Stimulated activated CD4-positive, alpha-beta T cell treated with anti-CD3 and anti-CD28 coated beads, Interleukin-4, amount 100 ng/mL, for 1 hour (primary cell): ENCODE measurements at regions not wholly inside any gene's neighbourhood (a gene's known extent, or its start where the extent isn't known, plus 50 kb on each side); places are given as distances from the start of the nearest gene placed in this dataset.

Experiments used
- DNase-seq: peaks from one replicate; pipeline ENCODE4 v3.0.0-alpha.2; 2020

DNA sequence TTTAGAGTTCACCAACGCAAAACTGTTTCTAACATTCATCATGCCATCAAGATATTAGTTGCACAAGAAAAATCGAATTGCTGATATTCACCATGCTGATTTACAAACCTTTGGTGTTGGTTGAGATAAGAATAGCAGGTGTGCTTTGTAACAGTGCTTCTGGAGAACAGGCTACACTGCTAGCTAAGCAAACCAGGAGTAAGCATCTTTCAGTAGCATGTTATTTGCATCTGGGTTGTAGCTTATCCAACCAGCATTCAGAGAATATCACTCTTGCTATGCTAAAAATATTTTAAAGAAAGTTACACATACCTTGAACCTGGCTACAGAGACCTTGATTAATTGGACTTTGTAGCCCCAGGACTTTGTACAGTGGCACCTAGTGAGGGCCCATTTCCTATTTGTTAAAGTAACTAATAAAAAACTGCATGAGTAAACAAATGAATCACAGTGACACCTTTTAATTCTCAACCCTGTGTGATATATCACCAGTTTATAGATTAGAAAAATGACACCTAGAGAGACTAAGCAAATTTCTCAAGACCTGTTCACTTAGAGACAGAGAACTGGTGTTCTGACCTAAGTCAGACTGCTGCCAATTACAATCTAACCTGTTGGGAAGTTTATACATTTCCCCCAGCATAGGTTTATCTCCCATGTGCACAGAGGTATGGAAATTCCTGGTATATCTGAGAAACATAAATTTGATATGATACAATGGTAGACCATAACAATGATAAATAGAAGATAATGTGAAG lies 435.5 kb upstream of the TGFBR2 start:
- no peak for DNase-seq

GRCh38 chr3:30174357-30174756 lies 432.0 kb upstream of the TGFBR2 start:
- DNase-seq = no peak

GRCh38 chr3:30180310-30181177 lies 425.9 kb upstream of the TGFBR2 start:
- DNase-seq = no peak

- DNase-seq = no peak
Observed at GRCh38 chr3:30181178-30181465, 425.3 kb upstream of the TGFBR2 start.

- no peak for DNase-seq
Observed at GRCh38 chr3:30181581-30181980, 424.8 kb upstream of the TGFBR2 start.

DNA sequence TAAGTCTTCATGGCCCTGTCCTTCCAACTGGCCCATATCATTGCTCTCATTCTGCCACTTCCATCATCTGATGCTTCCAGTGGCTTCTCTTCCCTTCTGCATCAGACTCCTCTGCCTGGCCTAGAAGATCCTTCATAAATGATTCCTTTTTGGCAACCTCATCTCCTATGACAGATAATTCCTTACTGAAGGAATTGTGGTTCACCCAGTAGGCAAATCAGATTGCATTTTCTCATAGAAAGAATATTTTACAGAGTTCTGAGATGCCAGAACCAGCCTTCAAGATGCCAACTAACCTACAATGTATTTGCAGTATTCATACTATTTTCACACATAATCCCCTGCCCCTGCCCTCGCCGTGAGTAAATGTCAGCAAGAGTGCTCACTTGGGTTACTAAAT lies 423.0 kb upstream of the TGFBR2 start:
- no peak for DNase-seq

DNA sequence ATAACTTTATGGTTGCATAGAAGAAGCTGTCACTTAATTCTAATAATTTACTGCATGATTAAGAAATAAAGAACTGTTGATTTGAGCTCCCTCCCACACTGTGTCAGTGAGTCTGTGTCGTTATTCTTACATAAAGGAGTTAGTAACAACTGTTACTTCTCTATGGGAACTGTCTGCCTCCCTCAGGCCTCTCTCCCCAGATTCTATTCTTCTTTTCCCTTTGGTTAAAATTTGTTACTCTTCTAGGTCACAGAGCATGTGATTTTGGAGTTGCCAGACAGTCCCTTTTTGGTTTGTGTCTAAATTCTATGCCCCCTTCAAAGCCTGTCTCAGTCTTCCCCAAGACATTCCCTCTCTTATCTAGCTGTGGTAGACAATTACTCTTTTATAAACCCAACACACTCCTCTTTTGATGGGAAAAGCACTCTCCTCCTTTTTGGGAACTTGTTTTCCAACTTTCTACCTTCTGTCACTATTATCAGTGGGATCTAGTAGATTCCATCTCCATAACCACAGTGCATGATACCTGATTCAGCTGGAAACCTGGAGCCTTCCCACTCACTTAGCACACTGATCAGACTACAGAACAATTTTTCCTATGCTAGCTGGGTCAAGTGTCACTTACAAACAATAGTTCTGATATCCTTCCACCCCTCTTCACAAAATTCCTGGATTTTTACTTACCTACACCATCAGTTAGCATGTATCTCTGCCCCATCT lies 422.1 kb upstream of the TGFBR2 start:
- DNase-seq = no peak

GRCh38 chr3:30185872-30186271 lies 420.5 kb upstream of the TGFBR2 start:
- DNase-seq = no peak

DNA sequence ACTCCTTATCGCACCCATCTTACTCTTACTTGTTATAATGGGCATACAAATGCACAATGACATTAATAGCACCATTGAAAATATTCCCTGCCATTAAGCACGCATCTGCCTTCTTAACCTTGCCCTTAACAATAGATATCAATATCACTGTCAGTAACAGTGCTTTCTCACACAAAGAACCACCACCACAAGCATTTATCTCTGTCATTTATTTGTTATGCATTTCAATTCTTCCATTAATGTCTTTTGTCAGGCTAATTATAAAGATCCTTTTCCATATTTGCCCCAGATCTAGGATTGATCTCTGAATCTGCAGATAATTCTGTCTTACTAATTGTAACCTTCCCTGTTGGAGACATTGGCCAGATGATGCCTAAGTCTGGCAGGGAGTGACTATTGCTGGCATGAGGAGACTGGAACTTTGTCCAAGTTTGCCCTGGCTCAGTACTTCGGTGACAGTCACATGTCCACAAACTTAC lies 419.6 kb upstream of the TGFBR2 start:
- no peak for DNase-seq

- no peak for DNase-seq
Observed at GRCh38 chr3:30187366-30187765, 419.0 kb upstream of the TGFBR2 start.

DNA sequence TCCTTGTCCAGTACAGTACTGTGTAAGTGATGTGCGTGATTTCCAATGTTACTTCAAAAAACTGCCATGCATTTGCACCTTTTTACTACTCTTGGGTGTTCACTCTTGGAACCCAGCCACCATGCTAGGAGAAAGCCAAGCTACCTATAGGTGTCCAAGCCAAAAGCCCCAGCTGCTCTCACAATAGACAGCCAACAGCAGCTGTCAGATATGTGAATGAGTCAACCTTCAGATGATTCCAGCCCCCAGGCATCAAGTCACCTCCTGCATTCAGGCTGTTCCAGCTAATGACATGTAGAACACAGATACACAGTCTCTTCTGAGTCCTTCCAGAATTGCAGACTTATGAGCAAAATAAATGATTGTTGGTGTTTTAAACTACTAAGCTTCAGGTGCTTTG lies 417.7 kb upstream of the TGFBR2 start:
- no peak for DNase-seq

DNA sequence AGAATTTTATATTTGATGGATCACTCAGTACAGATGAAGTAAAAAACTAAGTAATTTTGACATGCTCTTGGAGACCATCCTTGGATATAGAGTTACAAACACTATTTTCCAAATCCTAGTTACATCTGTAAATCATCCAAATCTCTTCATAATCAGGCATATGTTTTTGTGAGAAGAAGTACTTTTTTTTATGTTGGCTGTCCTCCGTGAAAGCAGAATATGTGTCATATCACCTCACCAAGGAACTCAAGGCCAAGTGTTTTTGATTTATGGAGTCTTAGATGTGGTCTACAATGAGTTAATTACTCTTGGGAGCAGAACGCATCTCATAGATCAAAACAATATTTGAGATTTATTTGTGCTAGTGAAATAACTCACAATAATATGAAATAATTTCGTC lies 416.5 kb upstream of the TGFBR2 start:
- DNase-seq = no peak

DNA sequence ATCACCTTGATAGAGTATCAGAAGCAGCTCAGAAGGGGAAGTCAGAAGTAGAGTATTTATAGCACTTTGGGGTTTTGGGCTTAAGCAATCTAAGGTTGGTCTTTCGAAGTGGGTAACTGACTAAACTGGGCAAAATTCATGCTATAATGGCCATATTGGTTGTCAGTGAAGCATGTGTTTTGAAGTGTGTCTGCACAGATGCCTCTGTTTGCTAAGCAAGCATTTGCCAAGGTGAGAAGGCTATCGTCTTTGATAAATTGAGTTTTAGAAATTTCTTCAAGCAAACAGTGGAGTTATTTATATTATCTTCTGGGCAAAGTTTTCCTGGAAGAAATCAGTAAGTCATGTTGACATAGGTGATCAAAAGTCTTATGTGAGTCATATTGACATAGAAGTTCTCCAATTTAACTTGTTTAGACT lies 412.8 kb upstream of the TGFBR2 start:
- no peak for DNase-seq

DNA sequence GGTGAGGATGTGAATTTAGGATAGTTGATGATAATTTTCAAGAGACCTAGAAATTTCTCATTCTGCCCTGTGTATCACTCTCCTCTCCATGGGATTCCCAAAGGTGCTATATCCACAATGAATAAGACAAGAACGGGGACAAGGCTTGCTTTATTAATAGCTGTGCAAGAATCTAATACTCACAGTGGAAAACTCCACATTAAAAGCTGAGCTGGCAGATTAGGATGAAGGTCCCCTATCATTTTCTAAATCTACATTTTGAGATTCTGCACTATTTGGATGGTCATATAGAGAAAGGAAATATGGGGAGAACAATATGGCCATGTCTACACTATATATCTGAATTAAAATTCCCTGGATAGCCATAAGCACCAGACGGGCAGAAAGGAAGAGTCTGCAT lies 411.0 kb upstream of the TGFBR2 start:
- no peak for DNase-seq

DNA sequence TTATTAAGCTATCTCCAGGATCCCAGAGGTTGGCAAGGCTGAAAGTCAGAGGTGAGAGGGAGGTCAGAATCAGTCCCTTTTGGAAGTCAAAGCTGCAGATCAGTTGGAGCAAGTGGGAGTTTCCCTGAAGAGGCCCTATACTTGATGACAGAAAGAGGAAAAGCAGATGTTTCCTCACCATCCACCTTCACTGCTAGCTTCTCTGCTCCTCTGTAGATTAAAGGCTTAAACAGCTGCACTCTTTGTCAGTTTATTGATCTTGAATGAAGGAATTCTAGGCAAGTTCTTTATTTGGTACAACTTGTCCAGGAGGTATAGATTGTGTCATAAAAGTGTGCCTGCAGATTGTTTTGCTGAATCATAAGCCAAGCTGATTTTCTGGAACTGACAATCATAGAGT lies 408.2 kb upstream of the TGFBR2 start:
- DNase-seq = no peak

- peak; percentile 74 for DNase-seq
Observed at GRCh38 chr3:30199096-30199759, 407.2 kb upstream of the TGFBR2 start.

DNA sequence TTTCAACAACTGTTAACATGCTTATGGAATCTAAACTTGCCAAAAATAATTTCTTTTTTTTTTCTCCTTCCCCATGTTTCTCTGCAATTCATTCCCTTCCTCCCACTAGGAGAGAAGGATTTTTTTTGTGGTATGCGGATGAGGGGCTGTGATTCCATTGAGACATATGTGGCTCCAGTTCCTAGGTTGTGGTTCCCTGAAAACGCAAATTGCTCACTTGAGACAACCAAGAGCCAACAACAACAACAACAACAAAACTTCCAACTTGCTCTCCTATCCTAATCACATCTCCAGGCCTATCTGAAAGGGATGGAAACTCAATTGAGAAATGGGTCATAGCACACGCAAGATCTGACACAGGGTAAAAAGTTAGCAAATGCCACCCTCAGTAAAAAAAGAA lies 406.5 kb upstream of the TGFBR2 start:
- DNase-seq = no peak

GRCh38 chr3:30201715-30202114 lies 404.7 kb upstream of the TGFBR2 start:
- DNase-seq = no peak

DNA sequence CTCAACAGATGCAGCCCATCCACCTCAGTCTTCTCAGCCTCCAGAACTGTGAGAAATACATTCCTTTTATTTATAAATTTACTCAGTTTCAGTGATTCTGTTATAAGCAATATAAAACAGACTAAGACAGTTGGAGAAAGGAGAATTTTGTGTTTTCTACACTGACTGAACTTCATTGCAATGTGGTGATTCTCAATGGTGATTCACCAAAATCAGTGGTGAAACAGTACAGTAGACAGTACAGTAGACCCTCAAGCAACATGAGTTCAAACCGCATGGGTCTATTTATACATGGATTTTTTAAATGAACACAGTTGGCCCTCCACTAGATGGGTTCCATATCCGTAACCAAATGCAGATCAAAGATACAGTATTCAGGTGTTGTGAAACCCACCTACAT lies 403.1 kb upstream of the TGFBR2 start:
- no peak for DNase-seq

DNA sequence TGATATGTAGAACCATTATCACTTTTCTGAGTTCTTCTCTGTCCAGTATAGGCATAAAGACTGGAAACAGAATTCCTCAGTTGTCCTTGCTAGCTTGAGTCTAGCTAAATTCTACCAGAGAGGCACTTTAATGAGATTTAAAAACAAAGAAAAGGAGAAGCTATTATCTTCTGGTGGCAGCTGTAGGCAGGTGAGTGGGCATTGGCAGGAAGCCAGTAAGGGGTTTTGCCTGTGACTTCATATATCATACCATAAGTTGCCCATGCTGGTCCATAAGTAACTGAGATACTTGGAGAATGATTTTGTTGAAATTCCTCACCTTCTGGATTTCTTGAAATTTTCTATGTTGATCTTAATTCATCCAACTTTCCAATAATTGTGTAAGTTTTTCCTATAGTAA lies 402.3 kb upstream of the TGFBR2 start:
- no peak for DNase-seq

DNA sequence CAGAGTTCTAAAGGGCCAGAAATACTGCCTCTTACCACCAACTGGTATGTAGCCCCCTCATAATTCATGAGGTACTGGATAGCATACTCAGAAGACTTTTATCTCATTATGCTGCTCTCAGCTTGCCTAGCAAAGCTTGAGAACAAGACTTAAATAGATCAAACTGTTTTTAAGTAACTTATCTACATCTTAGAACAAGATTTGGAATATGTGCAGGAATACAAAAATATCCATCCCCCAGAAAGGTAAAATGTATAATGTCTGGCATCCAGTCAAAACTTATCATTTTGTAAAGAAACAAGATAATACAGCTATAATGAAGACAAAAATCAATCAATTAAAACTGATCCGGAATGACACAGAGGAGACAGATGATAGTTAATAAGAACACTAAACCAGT lies 400.4 kb upstream of the TGFBR2 start:
- DNase-seq = no peak

GRCh38 chr3:30221619-30222018 lies 384.8 kb upstream of the TGFBR2 start:
- DNase-seq = no peak

DNA sequence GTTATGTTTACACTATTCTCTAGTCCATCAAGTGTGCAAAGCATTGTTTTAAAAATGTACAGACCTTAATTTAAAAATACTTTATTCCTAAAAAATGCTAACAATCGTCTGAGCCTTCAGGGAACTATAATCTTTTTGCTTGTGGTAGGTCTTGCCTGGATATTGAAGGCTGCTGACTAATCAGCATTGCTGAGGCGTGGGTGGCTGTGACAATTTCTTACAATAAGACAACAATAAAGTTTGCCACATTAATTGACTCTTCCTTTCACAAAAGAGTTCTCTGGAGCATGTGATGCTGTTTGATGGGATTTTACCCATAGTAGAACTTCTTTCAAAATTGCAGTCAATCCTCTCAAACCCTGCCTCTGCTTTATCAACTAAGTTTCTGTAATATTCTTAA lies 384.0 kb upstream of the TGFBR2 start:
- DNase-seq = no peak
